ENCODE measurements at regions not wholly inside any gene's neighbourhood (a gene's known extent, or its start where the extent isn't known, plus 50 kb on each side); places are given as distances from the start of the nearest gene placed in this dataset.
"Not testable (repeated sequence)": the region's sequence is repeated elsewhere in the genome, so short reads cannot be mapped to it uniquely, and the experiment has no call there.

DNA sequence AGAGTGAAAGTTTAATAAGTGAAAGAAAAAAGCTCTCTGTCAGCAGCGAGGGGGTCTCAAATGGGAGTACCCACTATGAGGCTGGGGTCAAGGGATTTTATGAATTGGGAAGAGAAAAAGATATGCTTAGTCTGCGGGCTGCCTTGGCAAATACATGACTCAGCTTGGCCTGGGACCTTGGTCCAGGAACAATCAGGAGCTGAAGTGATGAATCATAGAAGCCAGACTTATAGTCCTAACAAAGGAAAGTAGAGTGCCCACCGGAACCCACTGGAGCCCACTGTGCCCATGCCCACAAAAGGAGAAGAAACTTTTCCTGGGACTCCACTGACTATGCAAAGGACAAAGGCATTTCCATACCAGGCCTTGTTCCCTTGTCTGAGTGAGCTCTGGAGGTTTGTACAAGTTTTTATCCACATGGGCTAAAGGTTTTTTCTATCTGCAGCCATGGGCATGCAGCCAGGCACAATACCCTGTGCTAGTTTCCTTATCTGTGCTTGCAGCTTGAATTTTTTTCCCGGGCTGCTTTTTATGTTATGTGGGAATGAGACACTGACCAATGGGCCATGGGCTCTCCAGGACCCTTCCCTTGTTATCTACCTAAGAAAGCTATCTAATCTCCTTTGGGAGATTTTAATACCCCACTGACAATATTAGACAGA, 201.7 kb downstream of the FAM133A start (continued):
- TF ChIP-seq, protein P1, sequence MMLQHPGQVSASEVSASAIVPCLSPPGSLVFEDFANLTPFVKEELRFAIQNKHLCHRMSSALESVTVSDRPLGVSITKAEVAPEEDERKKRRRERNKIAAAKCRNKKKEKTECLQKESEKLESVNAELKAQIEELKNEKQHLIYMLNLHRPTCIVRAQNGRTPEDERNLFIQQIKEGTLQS (IDR thresholded peaks at IDR 0.05): no peak
- TF ChIP-seq POLR2A (IDR thresholded peaks at IDR 0.05; ENCODE audit: borderline replicate concordance, extremely low read depth, insufficient read depth, insufficient read length) (no peak), ZFX (IDR thresholded peaks at IDR 0.05) (no peak), EGR1 (IDR thresholded peaks at IDR 0.05; ENCODE audit: low read depth) (no peak), SRF (IDR thresholded peaks at IDR 0.05; ENCODE audit: low read depth) (no peak), JUND (IDR thresholded peaks at IDR 0.05) (no peak), ELF1 (IDR thresholded peaks at IDR 0.05; ENCODE audit: borderline replicate concordance, low read depth) (no peak)

DNA sequence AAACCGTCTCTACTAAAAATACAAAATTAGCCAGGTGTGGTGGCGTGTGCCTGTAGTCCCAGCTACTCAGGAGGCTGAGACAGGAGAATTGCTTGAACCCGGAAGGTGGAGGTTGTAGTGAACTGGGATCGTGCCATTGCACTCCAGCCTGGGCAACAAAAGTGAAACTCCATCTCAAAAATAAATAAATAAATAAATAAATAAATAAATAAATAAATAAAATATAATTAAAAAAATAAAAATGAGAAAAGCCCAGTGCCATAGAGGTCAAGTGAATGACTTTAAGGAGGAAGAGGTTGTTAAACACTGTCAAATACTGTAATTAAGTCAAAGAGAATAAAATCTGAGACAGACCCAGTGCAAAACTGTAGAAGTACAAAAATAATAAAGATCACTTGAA, 247.0 kb downstream of the FAM133A start:
- H3K27me3 ChIP-seq (ENCODE audit: insufficient read depth, low read length); H2AFZ ChIP-seq (ENCODE audit: low read depth, low read length, poor library complexity, severe bottlenecking); H3K4me2 ChIP-seq (ENCODE audit: low read length); H3K79me2 ChIP-seq (ENCODE audit: insufficient read depth, low read length); H4K20me1 ChIP-seq (ENCODE audit: insufficient read depth); POLR2A ChIA-PET; BruUV-seq (replicated peaks); RAD21 ChIA-PET (ENCODE audit: low non-redundant PET in 1 of 2, low total read pairs in 2 of 2, uncharacterized antibody in 2 of 2, unreplicated experiment in 2 of 2); H3K36me3 ChIP-seq (ENCODE audit: control insufficient read depth in 1 of 2, insufficient read depth in 2 of 2, low read length in 2 of 2); DNase-seq (ENCODE audit: low read depth, low spot score); H3K9me2 ChIP-seq (ENCODE audit: insufficient read depth); intact Hi-C loops (cut with micrococcal nuclease); H3K4me1 ChIP-seq (ENCODE audit: control insufficient read depth in 1 of 2, insufficient read depth in 2 of 2, low read length in 2 of 2); H3K27ac ChIP-seq (ENCODE audit: low read depth, low read length); CTCF ChIA-PET; H3K9ac ChIP-seq (ENCODE audit: low read length); ATAC-seq; H3K4me3 ChIP-seq (replicated peaks in 1 of 2; ENCODE audit: low read depth in 1 of 2, low read length in 2 of 2); H3K9me3 ChIP-seq (ENCODE audit: control insufficient read depth in 1 of 2, insufficient read depth in 1 of 2, low read depth in 1 of 2, low read length in 2 of 2): not testable (repeated sequence)

DNA sequence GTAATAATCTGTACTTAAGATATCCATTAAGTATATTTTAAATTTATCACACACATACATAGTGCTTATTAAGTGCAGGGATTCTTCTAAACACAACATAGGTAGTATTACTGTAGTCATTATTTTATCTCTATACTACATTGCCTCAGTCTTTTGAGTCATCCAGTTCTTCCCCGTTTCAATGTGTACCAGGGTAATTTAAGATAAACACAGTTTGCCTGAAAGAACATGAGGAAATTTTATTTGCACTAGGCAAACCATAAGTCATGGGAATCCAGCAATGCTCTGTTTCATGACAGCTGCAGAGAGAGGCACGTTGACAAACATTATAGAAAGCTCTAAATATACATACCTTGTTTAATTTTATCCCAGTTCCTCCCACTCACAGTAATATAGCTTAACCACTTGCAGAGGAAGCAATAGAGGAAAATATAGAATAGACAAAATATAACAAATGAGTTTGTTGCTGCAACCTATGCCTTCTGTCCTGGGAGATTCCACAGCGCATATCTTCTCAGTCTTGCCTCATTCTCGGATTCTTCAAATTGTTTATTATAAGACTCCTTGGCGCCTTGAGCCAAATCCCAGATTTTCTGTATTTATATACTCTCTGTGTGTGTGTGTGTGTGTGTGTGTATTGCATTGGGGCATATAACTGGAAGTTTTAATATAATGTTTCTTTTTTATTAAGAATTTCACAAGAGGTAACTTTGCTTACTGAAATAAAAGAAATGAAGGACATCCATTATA, 258.6 kb downstream of the FAM133A start:
- H3K9me3 ChIP-seq (ENCODE audit: control insufficient read depth in 1 of 2, insufficient read depth in 1 of 2, low read depth in 1 of 2, low read length in 2 of 2): no peaks in the 10 kb centered on the region
- no peak overlapping the region for H3K4me2 ChIP-seq (ENCODE audit: low read length)
- RAD21 ChIA-PET (ENCODE audit: low non-redundant PET in 1 of 2, low total read pairs in 2 of 2, uncharacterized antibody in 2 of 2, unreplicated experiment in 2 of 2): no interaction called here
- CTCF ChIA-PET: no interaction called here
- no peak for ATAC-seq
- no peaks in the 10 kb centered on the region for H3K79me2 ChIP-seq (ENCODE audit: insufficient read depth, low read length)
- POLR2A ChIA-PET: no interaction called here
- H4K20me1 ChIP-seq (ENCODE audit: insufficient read depth): no peaks in the 10 kb centered on the region
- no peaks in the 10 kb centered on the region for H3K4me1 ChIP-seq (ENCODE audit: control insufficient read depth in 1 of 2, insufficient read depth in 2 of 2, low read length in 2 of 2)
- no peak overlapping the region for H3K27ac ChIP-seq (ENCODE audit: low read depth, low read length)
- no peak overlapping the region for H3K4me3 ChIP-seq (replicated peaks in 1 of 2; ENCODE audit: low read depth in 1 of 2, low read length in 2 of 2)
- no peaks in the 10 kb centered on the region for H3K27me3 ChIP-seq (ENCODE audit: insufficient read depth, low read length)
- no peaks in the 10 kb centered on the region for H3K36me3 ChIP-seq (ENCODE audit: control insufficient read depth in 1 of 2, insufficient read depth in 2 of 2, low read length in 2 of 2)
- no peak overlapping the region for H2AFZ ChIP-seq (ENCODE audit: low read depth, low read length, poor library complexity, severe bottlenecking)
- no TSS peak for BruUV-seq (replicated peaks)
- DNase-seq (ENCODE audit: low read depth, low spot score): no peak
- no peaks in the 10 kb centered on the region for H3K9me2 ChIP-seq (ENCODE audit: insufficient read depth)
- intact Hi-C loops (cut with micrococcal nuclease): no loop called here
- H3K9ac ChIP-seq (ENCODE audit: low read length): no peak overlapping the region
- TF ChIP-seq RAD21 (IDR thresholded peaks at IDR 0.05; ENCODE audit: low read depth) (no peak), SRF (IDR thresholded peaks at IDR 0.05; ENCODE audit: low read depth) (no peak), YY1 (IDR thresholded peaks at IDR 0.05; ENCODE audit: extremely low read depth, insufficient replicate concordance, low read depth, low read length) (no peak)
- TF ChIP-seq, protein P1 (IDR thresholded peaks at IDR 0.05): no peak
- TF ChIP-seq, protein P2, sequence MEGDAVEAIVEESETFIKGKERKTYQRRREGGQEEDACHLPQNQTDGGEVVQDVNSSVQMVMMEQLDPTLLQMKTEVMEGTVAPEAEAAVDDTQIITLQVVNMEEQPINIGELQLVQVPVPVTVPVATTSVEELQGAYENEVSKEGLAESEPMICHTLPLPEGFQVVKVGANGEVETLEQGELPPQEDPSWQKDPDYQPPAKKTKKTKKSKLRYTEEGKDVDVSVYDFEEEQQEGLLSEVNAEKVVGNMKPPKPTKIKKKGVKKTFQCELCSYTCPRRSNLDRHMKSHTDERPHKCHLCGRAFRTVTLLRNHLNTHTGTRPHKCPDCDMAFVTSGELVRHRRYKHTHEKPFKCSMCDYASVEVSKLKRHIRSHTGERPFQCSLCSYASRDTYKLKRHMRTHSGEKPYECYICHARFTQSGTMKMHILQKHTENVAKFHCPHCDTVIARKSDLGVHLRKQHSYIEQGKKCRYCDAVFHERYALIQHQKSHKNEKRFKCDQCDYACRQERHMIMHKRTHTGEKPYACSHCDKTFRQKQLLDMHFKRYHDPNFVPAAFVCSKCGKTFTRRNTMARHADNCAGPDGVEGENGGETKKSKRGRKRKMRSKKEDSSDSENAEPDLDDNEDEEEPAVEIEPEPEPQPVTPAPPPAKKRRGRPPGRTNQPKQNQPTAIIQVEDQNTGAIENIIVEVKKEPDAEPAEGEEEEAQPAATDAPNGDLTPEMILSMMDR (IDR thresholded peaks at IDR 0.05 in 2 of 3, conservative IDR thresholded peaks at IDR 0.05 in 1 of 3; ENCODE audit: borderline replicate concordance in 1 of 3, insufficient read depth in 1 of 3, low read depth in 2 of 3, low read length in 2 of 3): no peak
- TF ChIP-seq, protein P3, sequence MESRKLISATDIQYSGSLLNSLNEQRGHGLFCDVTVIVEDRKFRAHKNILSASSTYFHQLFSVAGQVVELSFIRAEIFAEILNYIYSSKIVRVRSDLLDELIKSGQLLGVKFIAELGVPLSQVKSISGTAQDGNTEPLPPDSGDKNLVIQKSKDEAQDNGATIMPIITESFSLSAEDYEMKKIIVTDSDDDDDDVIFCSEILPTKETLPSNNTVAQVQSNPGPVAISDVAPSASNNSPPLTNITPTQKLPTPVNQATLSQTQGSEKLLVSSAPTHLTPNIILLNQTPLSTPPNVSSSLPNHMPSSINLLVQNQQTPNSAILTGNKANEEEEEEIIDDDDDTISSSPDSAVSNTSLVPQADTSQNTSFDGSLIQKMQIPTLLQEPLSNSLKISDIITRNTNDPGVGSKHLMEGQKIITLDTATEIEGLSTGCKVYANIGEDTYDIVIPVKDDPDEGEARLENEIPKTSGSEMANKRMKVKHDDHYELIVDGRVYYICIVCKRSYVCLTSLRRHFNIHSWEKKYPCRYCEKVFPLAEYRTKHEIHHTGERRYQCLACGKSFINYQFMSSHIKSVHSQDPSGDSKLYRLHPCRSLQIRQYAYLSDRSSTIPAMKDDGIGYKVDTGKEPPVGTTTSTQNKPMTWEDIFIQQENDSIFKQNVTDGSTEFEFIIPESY (IDR thresholded peaks at IDR 0.05; ENCODE audit: extremely low read depth, insufficient replicate concordance, low read length): no peak

Data from HCT116 (cell line).